Esophagus muscularis mucosa (tissue), 4 donors: ENCODE measurements at regions not wholly inside any gene's neighbourhood (a gene's known extent, or its start where the extent isn't known, plus 50 kb on each side); places are given as distances from the start of the nearest gene placed in this dataset.

Experiments used
- DNase-seq: peaks from one replicate; pipeline ENCODE4 v3.0.0-alpha.2; 2017; ENCODE audit errors: extremely low spot score
- H3K27ac ChIP-seq, 4 donors: fragments of 200-600 bp; sonication (generic); replicated peaks in 1 of 4; 1 replicate in 3 of 4; 2 replicates in 1 of 4; pipeline ENCODE4 v1.5.1; 2016 to 2019; ENCODE audit warnings: mild to moderate bottlenecking in 1 of 4
- H3K27me3 ChIP-seq, 4 donors: fragments of 200-600 bp; sonication (generic); one replicate each; pipeline versions ENCODE4 v1.5.1 to v1.6.0; 2016 to 2019
- H3K36me3 ChIP-seq, 4 donors: fragments of 200-600 bp; sonication (generic); one replicate each; pipeline ENCODE4 v1.5.1; 2016 to 2019
- H3K4me1 ChIP-seq, 4 donors: fragments of 200-600 bp; sonication (generic); one replicate each; pipeline ENCODE4 v1.5.1; 2016 to 2019
- H3K4me3 ChIP-seq, 4 donors: fragments of 200-600 bp; sonication (generic); 1 replicate in 2 of 4; 2 replicates in 2 of 4; pipeline ENCODE4 v1.5.1; 2016 to 2019; ENCODE audit warnings: mild to moderate bottlenecking in 4 of 4, moderate library complexity in 1 of 4
- H3K9me3 ChIP-seq, 4 donors: fragments of 200-600 bp; sonication (generic); 1 replicate in 3 of 4; 2 replicates in 1 of 4; pipeline ENCODE4 v1.5.1; 2016 to 2019
- EP300 ChIP-seq: sonication (generic); formaldehyde crosslinking; IDR thresholded peaks from one replicate; pipeline ENCODE4 v1.6.1; 2017; ENCODE audit warnings: antibody characterized with exemption
- POLR2A ChIP-seq: fragments of 450-650 bp; IDR thresholded peaks from one replicate; pipeline ENCODE4 v1.6.1; 2017; ENCODE audit warnings: antibody characterized with exemption, moderate library complexity, mild to moderate bottlenecking, low read depth
- POLR2AphosphoS5 ChIP-seq, 2 donors: sonication (generic); formaldehyde crosslinking; IDR thresholded peaks; one replicate each; pipeline ENCODE4 v1.6.1; 2017; ENCODE audit warnings: antibody characterized with exemption in 2 of 2
- WGBS: methylation state at CpG from one replicate; pipeline ENCODE4 v1.1.5; 2018; 5-methylcytosine and 5-hydroxymethylcytosine counted together
- intact Hi-C: fragments of 100-400 bp; cut with DNase I; formaldehyde crosslinking; loops from one replicate; pipeline ENCODE4 v1.15.1; 2023
- TF ChIP-seq, protein P1 (sequence below), 3 experiments: fragments of 200-600 bp in 2 of 3; fragments of 450-650 bp in 1 of 3; sonication (generic) in 2 of 3; IDR thresholded peaks; one replicate each; pipeline ENCODE4 v1.5.1; 2017 to 2019; ENCODE audit warnings: antibody characterized with exemption in 3 of 3, mild to moderate bottlenecking in 2 of 3, moderate library complexity in 1 of 3

DNA sequence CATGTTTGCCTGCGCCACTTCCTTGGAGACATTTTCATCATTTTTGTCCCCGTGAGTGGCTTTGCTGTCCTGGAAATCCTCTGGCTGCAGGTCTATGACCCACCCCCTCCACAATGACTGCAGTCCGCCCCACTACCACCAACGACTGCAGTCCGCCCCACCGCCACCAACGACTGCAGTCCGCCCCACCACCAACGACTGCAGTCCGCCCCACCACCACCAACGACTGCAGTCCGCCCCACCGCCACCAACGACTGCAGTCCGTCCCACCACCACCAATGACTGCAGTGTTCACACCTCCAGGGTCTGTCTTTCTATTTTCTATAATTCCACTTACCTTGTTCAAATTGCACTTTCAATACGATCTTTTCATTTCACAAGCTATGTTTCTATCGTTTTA, 820.7 kb upstream of the SALL3 start:
- Histone ChIP-seq H3K36me3 (no peaks in the 10 kb centered on the region), H3K4me1 (no peaks in the 10 kb centered on the region), H3K9me3 (no peaks in the 10 kb centered on the region), H3K4me3 (no peak overlapping the region), H3K27ac (no peak overlapping the region), H3K27me3 (no peaks in the 10 kb centered on the region)
- no peak for DNase-seq
- 86% methylated on average over 17 of the region's 17 CpGs for WGBS
- TF ChIP-seq POLR2AphosphoS5 (IDR thresholded peaks at IDR 0.05) (no peak), EP300 (no peak), POLR2A (no peak)
- TF ChIP-seq, protein P1, sequence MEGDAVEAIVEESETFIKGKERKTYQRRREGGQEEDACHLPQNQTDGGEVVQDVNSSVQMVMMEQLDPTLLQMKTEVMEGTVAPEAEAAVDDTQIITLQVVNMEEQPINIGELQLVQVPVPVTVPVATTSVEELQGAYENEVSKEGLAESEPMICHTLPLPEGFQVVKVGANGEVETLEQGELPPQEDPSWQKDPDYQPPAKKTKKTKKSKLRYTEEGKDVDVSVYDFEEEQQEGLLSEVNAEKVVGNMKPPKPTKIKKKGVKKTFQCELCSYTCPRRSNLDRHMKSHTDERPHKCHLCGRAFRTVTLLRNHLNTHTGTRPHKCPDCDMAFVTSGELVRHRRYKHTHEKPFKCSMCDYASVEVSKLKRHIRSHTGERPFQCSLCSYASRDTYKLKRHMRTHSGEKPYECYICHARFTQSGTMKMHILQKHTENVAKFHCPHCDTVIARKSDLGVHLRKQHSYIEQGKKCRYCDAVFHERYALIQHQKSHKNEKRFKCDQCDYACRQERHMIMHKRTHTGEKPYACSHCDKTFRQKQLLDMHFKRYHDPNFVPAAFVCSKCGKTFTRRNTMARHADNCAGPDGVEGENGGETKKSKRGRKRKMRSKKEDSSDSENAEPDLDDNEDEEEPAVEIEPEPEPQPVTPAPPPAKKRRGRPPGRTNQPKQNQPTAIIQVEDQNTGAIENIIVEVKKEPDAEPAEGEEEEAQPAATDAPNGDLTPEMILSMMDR (IDR thresholded peaks at IDR 0.05): no peak
- intact Hi-C loops: no loop called here

DNA sequence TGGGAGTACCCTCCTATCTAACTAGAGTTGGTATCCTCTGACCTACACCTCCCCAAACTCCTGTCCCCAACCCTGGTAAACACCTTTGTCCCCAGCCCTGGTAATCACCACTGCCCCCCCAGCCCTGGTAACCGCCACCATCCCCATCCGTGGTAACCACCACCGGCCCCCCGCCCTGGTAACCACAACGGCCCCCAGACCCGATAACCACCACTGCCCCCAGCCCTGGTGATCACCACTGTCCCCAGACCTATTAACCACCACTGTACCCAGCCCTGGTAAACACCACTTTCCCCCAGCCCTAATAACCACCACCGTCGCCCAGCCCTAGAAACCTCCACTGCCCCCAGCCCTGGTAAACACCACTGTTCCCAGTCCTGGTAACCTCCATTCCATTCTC, 820.2 kb upstream of the SALL3 start:
- H3K36me3 ChIP-seq: no peaks in the 10 kb centered on the region
- 82% methylated on average over 8 of the region's 8 CpGs for WGBS
- intact Hi-C loops: no loop called here

DNA sequence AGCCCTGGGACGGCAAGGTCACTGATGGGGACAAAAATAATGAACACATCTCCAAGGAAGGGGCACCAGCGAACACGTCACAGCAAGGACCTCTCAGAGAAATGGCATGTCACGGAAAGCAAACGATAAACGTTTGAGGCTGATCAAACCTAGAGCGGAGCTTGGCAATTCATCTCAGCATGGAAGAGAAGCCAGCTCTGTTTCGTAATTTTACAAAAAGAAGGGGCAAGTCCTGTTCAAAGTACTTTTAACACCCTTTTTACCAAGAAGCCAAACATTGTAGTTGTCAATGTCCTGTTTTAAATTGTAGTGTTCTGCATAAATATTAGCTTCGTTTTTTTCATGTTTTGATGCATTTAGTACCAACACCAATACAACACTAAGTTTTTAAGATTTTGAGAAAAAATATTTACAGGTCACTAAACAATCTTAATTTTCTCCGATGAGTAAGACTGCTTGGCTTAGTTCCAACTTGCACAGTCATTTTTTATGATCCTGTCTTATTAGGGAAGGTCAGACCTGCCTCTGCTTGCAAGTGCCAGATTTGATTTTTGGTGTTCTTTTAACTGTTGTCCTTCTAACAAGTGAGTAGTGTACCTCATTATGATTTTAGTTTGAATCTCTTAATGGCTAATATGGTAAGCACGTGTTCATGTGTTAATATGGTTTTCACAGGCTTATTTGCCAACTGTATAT, 818.5 kb upstream of the SALL3 start:
- WGBS: 64% methylated on average over 11 of the region's 11 CpGs
- Histone ChIP-seq H3K36me3 (no peaks in the 10 kb centered on the region), H3K27ac (no peak overlapping the region), H3K4me3 (no peak overlapping the region), H3K27me3 (no peaks in the 10 kb centered on the region), H3K4me1 (no peaks in the 10 kb centered on the region), H3K9me3 (no peaks in the 10 kb centered on the region)
- DNase-seq: no peak
- TF ChIP-seq EP300 (no peak), POLR2A (no peak), POLR2AphosphoS5 (IDR thresholded peaks at IDR 0.05) (no peak)
- TF ChIP-seq, protein P1 (IDR thresholded peaks at IDR 0.05): no peak
- intact Hi-C loops: no loop called here

More for the DNA sequence above, 820.2 kb upstream of the SALL3 start:
- no peak overlapping the region for H3K27ac ChIP-seq
- no peaks in the 10 kb centered on the region for H3K27me3 ChIP-seq
- TF ChIP-seq POLR2AphosphoS5 (IDR thresholded peaks at IDR 0.05) (no peak), POLR2A (no peak), EP300 (no peak)
- TF ChIP-seq, protein P1 (IDR thresholded peaks at IDR 0.05): no peak
- no peaks in the 10 kb centered on the region for H3K9me3 ChIP-seq
- H3K4me1 ChIP-seq: no peaks in the 10 kb centered on the region
- no peak overlapping the region for H3K4me3 ChIP-seq
- no peak for DNase-seq

DNA sequence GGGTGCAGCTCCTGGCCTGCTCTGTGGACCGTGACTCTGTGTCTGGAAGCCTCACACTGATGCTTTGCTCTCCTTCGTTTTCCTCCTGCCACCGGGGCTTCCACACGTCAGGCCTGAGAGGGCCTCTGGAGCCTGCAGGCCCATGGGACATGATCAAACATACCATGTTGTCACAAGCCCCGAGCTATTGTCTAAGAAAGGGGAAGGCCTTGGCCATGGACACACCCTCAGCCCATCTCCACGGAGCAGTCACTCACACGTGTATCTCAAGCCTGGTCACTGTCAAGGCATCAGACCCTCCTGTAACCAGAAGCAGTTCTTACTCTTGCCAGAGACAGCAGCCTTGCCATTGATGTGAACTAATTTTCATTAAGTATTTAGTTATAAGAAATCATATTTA, 814.1 kb upstream of the SALL3 start:
- H3K27ac ChIP-seq: no peak overlapping the region
- H3K36me3 ChIP-seq: no peaks in the 10 kb centered on the region
- H3K4me3 ChIP-seq: no peak overlapping the region
- no peak for DNase-seq
- intact Hi-C loops: no loop called here
- TF ChIP-seq POLR2AphosphoS5 (IDR thresholded peaks at IDR 0.05) (no peak), EP300 (no peak), POLR2A (no peak)
- TF ChIP-seq, protein P1 (IDR thresholded peaks at IDR 0.05): no peak
- WGBS: 81% methylated on average over 6 of the region's 7 CpGs
- no peaks in the 10 kb centered on the region for H3K9me3 ChIP-seq
- no peaks in the 10 kb centered on the region for H3K4me1 ChIP-seq
- H3K27me3 ChIP-seq: no peaks in the 10 kb centered on the region

DNA sequence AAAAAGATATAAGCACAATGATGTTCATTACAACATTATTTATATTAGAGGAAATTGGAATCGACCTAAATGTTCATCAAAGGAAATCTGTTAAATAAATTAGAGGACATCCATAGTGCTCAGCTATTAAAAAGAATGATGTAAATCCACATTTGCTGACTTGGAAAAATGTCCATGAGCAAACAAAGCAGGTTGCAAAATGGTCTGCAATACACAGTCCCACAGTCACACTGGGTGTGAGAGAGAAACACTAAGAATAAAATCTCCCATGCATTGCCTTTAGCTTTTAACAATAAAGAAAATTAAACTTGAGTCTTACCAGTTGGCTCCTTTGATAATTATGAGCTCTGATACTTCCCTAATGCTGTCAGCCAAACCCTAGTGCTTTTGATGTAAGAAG, 811.1 kb upstream of the SALL3 start:
- TF ChIP-seq POLR2A (no peak), EP300 (no peak), POLR2AphosphoS5 (IDR thresholded peaks at IDR 0.05) (no peak)
- TF ChIP-seq, protein P1 (IDR thresholded peaks at IDR 0.05): no peak
- H3K36me3 ChIP-seq: no peaks in the 10 kb centered on the region
- intact Hi-C loops: no loop called here
- H3K27me3 ChIP-seq: no peaks in the 10 kb centered on the region
- H3K4me1 ChIP-seq: no peaks in the 10 kb centered on the region
- H3K9me3 ChIP-seq: no peaks in the 10 kb centered on the region
- no peak overlapping the region for H3K4me3 ChIP-seq
- DNase-seq: no peak
- H3K27ac ChIP-seq: no peak overlapping the region
- 60% methylated on average over 1 of the region's 1 CpG for WGBS
